GM12878 (cell line): ENCODE measurements at regions not wholly inside any gene's neighbourhood (a gene's known extent, or its start where the extent isn't known, plus 50 kb on each side); places are given as distances from the start of the nearest gene placed in this dataset.

Experiments used
- ATAC-seq: fragments of 200-7000 bp; cut with Tn5 transposase; 3 replicates; pipeline ENCODE4 v1.9.1; 2020; ENCODE audit warnings: mild to moderate bottlenecking, moderate library complexity
- BruUV-seq: library from RNA; stranded (reverse); fragments of 400-500 nt; replicated peaks from 2 replicates; lab custom pipeline; 2021; lab: Mats Ljungman, UMichigan
- CTCF ChIA-PET: fragments of 300-600 bp; sonication (Branson Sonifier 250); formaldehyde crosslinking; extraction: SDS; loops from one replicate; lab custom pipeline; 2021; ENCODE audit warnings: inconsistent platforms; lab: Yijun Ruan, JAX
- POLR2A ChIA-PET: fragments of 350-600 bp; formaldehyde crosslinking; extraction: SDS; loops from one replicate; lab custom pipeline; 2021; ENCODE audit warnings: inconsistent platforms; lab: Charles Lee
- RAD21 ChIA-PET: fragments of 300-600 bp; sonication (Branson Sonifier 250); formaldehyde crosslinking; loops from one replicate; lab custom pipeline; 2023; ENCODE audit warnings: antibody characterized with exemption; ENCODE audit not compliant: unreplicated experiment; lab: Charles Lee
- SMC1A ChIA-PET: fragments of 300-600 bp; sonication (Branson Sonifier 250); formaldehyde crosslinking; loops from one replicate; lab custom pipeline; 2023; ENCODE audit not compliant: unreplicated experiment, uncharacterized antibody; lab: Charles Lee
- DNase-seq: peaks from one replicate; pipeline ENCODE4 v3.0.0-alpha.2; 2011; ENCODE audit warnings: low read depth, low spot score
- FAIRE-seq: peaks from 3 replicates; lab custom pipeline; 2011; peaks lifted over from hg19 to GRCh38; lab: Jason Lieb, UNC
- H2AFZ ChIP-seq: 2 replicates; pipeline ENCODE4 v1.6.0; 2011; ENCODE audit warnings: low read depth, low read length, control low read depth; ENCODE audit not compliant: control insufficient read depth
- H3K27ac ChIP-seq: 2 replicates; pipeline ENCODE4 v1.5.1; 2011; ENCODE audit warnings: control low read depth; ENCODE audit not compliant: control insufficient read depth, insufficient read depth
- H3K27me3 ChIP-seq, 2 experiments: replicated peaks in 1 of 2; 2 replicates each; pipeline versions ENCODE4 v1.6.0 to v1.6.1; 2011; ENCODE audit warnings: low read length in 1 of 2; ENCODE audit not compliant: control insufficient read depth in 2 of 2, insufficient read depth in 2 of 2
- H3K36me3 ChIP-seq, 2 experiments: 2 replicates each; pipeline ENCODE4 v1.5.1; 2011; ENCODE audit warnings: low read length in 1 of 2; ENCODE audit not compliant: control insufficient read depth in 2 of 2, insufficient read depth in 2 of 2
- H3K4me1 ChIP-seq: 2 replicates; pipeline ENCODE4 v1.6.1; 2011; ENCODE audit warnings: mild to moderate bottlenecking, low read length, moderate library complexity, mixed read lengths; ENCODE audit not compliant: control insufficient read depth, insufficient read depth
- H3K4me2 ChIP-seq: 2 replicates; pipeline ENCODE4 v1.6.0; 2011; ENCODE audit warnings: control low read depth; ENCODE audit not compliant: control insufficient read depth, insufficient read depth
- H3K4me3 ChIP-seq: fragments of 200-600 bp; sonication (generic); 2 replicates; pipeline ENCODE4 v1.5.1; 2016
- H3K79me2 ChIP-seq: 2 replicates; pipeline ENCODE4 v1.6.0; 2011; ENCODE audit warnings: low read length; ENCODE audit not compliant: control insufficient read depth, insufficient read depth
- H3K9ac ChIP-seq: 2 replicates; pipeline ENCODE4 v1.8.0; 2011; ENCODE audit warnings: low read length, control low read depth, mixed read lengths; ENCODE audit not compliant: control insufficient read depth, insufficient read depth
- H3K9me3 ChIP-seq: replicated peaks from 3 replicates; pipeline ENCODE4 v1.5.1; 2011; ENCODE audit warnings: mild to moderate bottlenecking, low read length; ENCODE audit not compliant: control insufficient read depth, insufficient read depth
- H4K20me1 ChIP-seq: 2 replicates; pipeline ENCODE4 v1.6.0; 2011; ENCODE audit not compliant: control insufficient read depth, insufficient read depth
- ATF2 ChIP-seq: IDR thresholded peaks from 2 replicates; pipeline ENCODE4 v1.6.1; 2012; ENCODE audit warnings: low read length, inconsistent platforms
- GABPA ChIP-seq: IDR thresholded peaks from 2 replicates; pipeline ENCODE4 v1.6.1; 2014; ENCODE audit warnings: antibody characterized with exemption, low read depth, mild to moderate bottlenecking, inconsistent platforms
- HSF1 ChIP-seq: fragments of 150-350 bp; IDR thresholded peaks from 2 replicates; pipeline ENCODE4 v1.6.1; 2014; ENCODE audit warnings: mild to moderate bottlenecking, low read depth, low read length
- IKZF2 ChIP-seq, 2 experiments: fragments of 450-650 bp; IDR thresholded peaks; 2 replicates each; pipeline ENCODE4 v1.6.1; 2017; ENCODE audit warnings: mild to moderate bottlenecking in 2 of 2, moderate library complexity in 2 of 2
- PAX8 ChIP-seq: fragments of 450-650 bp; IDR thresholded peaks from 2 replicates; pipeline ENCODE4 v1.6.1; 2017; ENCODE audit warnings: mild to moderate bottlenecking, moderate library complexity
- POU2F2 ChIP-seq: IDR thresholded peaks from 3 replicates; pipeline ENCODE4 v1.6.1; 2011; ENCODE audit warnings: low read depth, mild to moderate bottlenecking, low read length, borderline replicate concordance
- RAD51 ChIP-seq: fragments of 450-650 bp; IDR thresholded peaks from 2 replicates; pipeline ENCODE4 v1.6.1; 2016; ENCODE audit warnings: moderate library complexity, mild to moderate bottlenecking, inconsistent platforms
- USF1 ChIP-seq: IDR thresholded peaks from 2 replicates; pipeline ENCODE4 v1.6.1; 2011; ENCODE audit warnings: borderline replicate concordance, low read depth, mild to moderate bottlenecking, moderate library complexity, mixed read lengths, low read length; ENCODE audit not compliant: insufficient read depth; ENCODE audit errors: extremely low read length
- WRNIP1 ChIP-seq: IDR thresholded peaks from 2 replicates; pipeline ENCODE4 v1.6.1; 2011; ENCODE audit warnings: low read depth, low read length, improper control_type of control experiment, borderline replicate concordance
- ZNF622 ChIP-seq: fragments of 450-650 bp; IDR thresholded peaks from 2 replicates; pipeline ENCODE4 v1.6.1; 2017; ENCODE audit warnings: mild to moderate bottlenecking, inconsistent platforms
- WGBS: methylation state at CpG from one replicate; pipeline ENCODE4 v1.1.6; 2016; ENCODE audit warnings: low lambda C conversion rate; ENCODE audit not compliant: insufficient replicate concordance, insufficient coverage; ENCODE audit errors: missing lambda C conversion rate; 5-methylcytosine and 5-hydroxymethylcytosine counted together
- in situ Hi-C: fragments of 300-500 bp; cut with MboI; formaldehyde crosslinking; loops from 9 replicates; pipeline ENCODE4 v1.14.3; 2018; ENCODE audit warnings: mixed read lengths
- intact Hi-C: fragments of 100-400 bp; cut with micrococcal nuclease; formaldehyde crosslinking; loops from one replicate; pipeline ENCODE4 v1.14.2; 2022; ENCODE audit not compliant: unreplicated experiment

DNA sequence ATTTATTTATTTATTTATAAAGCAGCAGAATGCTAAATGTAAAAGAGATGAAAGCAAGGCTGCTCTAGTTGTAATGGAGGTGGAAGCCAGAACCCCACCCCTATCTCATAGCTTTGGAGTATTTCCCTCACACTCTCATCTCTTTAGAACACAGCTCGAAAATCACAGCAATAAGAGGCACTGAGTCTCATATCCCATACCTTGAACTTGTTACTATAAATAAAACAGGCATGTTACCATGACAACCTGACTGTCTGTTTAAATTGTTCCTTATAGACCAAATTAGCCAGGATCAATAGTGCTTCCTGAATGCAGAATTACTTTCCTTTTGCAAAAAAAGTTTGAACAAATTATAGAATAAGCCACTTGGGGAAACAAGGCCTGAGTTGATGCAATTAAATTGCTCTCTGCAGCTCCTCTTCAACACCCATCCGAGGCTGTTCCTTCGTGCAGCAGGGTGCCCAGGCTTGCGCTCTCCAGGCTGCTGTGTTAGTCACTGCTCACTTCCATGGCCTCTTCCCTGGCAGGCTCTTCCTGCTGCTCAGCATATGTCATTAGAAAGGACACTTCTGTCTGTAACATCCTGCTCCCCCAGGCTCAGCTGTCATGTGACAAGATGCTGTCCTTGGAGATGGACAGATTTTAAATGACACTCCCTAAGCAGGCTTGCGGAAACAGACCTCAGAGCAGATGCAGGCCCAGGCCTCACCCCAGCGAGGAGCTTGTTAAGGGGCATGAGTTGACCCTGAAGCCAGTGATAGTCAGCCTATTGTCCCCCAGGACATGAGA lies 120.2 kb downstream of the CARTPT start:
- no TSS peak for BruUV-seq
- Histone ChIP-seq H3K4me1 (no peaks in the 10 kb centered on the region), H3K27me3 (no peaks in the 10 kb centered on the region; a peak in 1 of 4 replicates), H3K9ac (no peak overlapping the region), H3K27ac (no peak overlapping the region), H2AFZ (no peak overlapping the region), H3K9me3 (no peaks in the 10 kb centered on the region), H4K20me1 (no peaks in the 10 kb centered on the region), H3K4me2 (no peak overlapping the region), H3K4me3 (no peak overlapping the region), H3K79me2 (no peaks in the 10 kb centered on the region), H3K36me3 (no peaks in the 10 kb centered on the region)
- intact Hi-C loops (no loop called here), in situ Hi-C loops (no loop called here)
- ATAC-seq (no peak), DNase-seq (no peak), FAIRE-seq (no peak)
- WGBS, result 43% methylated on average over 6 of the region's 6 CpGs
- ChIA-PET CTCF (interaction anchor here (0.6 to 0.8 kb wide), 2 partner anchors 20 to 282 kb away, joined by 3 read pairs; no protein-coding TSS in a partner anchor), SMC1A (interaction anchor here (1.0 kb wide), 1 partner anchor 90 kb away, joined by 3 read pairs; no protein-coding TSS in a partner anchor), POLR2A (no interaction called here), RAD21 (no interaction called here)
- TF ChIP-seq ATF2 (no peak), USF1 (no peak), GABPA (no peak), POU2F2 (no peak), IKZF2 (IDR thresholded peaks at IDR 0.05) (no peak), ZNF622 (no peak), RAD51 (no peak), WRNIP1 (no peak), PAX8 (no peak), HSF1 (no peak)
